Ovary (tissue), 7 donors: ENCODE measurements at regions not wholly inside any gene's neighbourhood (a gene's known extent, or its start where the extent isn't known, plus 50 kb on each side); places are given as distances from the start of the nearest gene placed in this dataset.

ENCODE experiments used
- DNase-seq, 5 donors: peaks; one replicate each; pipeline ENCODE4 v3.0.0-alpha.2; 2019 to 2020
- H3K27ac ChIP-seq, 2 donors: fragments of 200-600 bp; one replicate each; pipeline versions ENCODE4 v1.5.1 to v1.8.0; 2019 to 2022
- H3K27me3 ChIP-seq: fragments of 200-600 bp; one replicate; pipeline ENCODE4 v1.8.0; 2022
- H3K36me3 ChIP-seq: fragments of 200-600 bp; sonication (generic); one replicate; pipeline ENCODE4 v1.5.1; 2019
- H3K4me1 ChIP-seq: one replicate; pipeline ENCODE4 v1.8.1; 2013; ENCODE audit warnings: mild to moderate bottlenecking, moderate library complexity; ENCODE audit not compliant: insufficient read depth
- H3K4me3 ChIP-seq: fragments of 200-600 bp; sonication (generic); one replicate; pipeline ENCODE4 v1.5.1; 2017
- H3K9me3 ChIP-seq, 2 donors: fragments of 200-600 bp in 1 of 2; sonication (generic) in 1 of 2; one replicate each; pipeline versions ENCODE4 v1.5.1 to v1.8.1; 2013 to 2019; ENCODE audit warnings: mild to moderate bottlenecking in 1 of 2, moderate library complexity in 1 of 2
- CTCF ChIP-seq, 3 donors: fragments of 450-650 bp in 2 of 3; fragments of 200-600 bp in 1 of 3; IDR thresholded peaks; one replicate each; pipeline versions ENCODE4 v1.5.1 to v1.8.0; 2016 to 2022; ENCODE audit warnings: antibody characterized with exemption in 3 of 3, mild to moderate bottlenecking in 1 of 3
- EP300 ChIP-seq: sonication (generic); formaldehyde crosslinking; IDR thresholded peaks from one replicate; pipeline ENCODE4 v1.6.1; 2017; ENCODE audit warnings: antibody characterized with exemption
- POLR2A ChIP-seq: fragments of 450-650 bp; IDR thresholded peaks from one replicate; pipeline ENCODE4 v1.6.1; 2017; ENCODE audit warnings: antibody characterized with exemption, mild to moderate bottlenecking, moderate library complexity
- WGBS, 3 donors: extraction: QIAGEN DNeasy Blood & Tissue Kit in 1 of 3; methylation state at CpG; one replicate each; pipeline versions ENCODE4 v1.1.5 to v1.1.7; 2013 to 2017; 5-methylcytosine and 5-hydroxymethylcytosine counted together
- intact Hi-C, 4 donors: fragments of 100-400 bp; cut with DNase I; formaldehyde crosslinking; loops; one replicate each; pipeline versions ENCODE4 v1.11.0 to v1.15.1; 2022 to 2023
- donor health status: DM: no; HTN: no; CAD: no; lungs with moderate emphysema.
- donor health status: DM: no; HTN: no; CAD: no.
- donor health status: Bipolar disorder and iron deficiency.
- donor health status: DM: no; HTN: no; CAD: no.
- donor health status: DM: yes; HTN: yes; CAD: no.

- intact Hi-C loops, result no loop called here
- Histone ChIP-seq H3K27ac (no peak overlapping the region), H3K36me3 (no peaks in the 10 kb centered on the region), H3K9me3 (no peaks in the 10 kb centered on the region), H3K27me3 (no peaks in the 10 kb centered on the region), H3K4me1 (no peaks in the 10 kb centered on the region), H3K4me3 (no peak overlapping the region)
- TF ChIP-seq EP300, result no peak
- TF ChIP-seq POLR2A, result no peak
- TF ChIP-seq CTCF (IDR thresholded peaks at IDR 0.05), result no peak
- WGBS, 3 donors, result 92 to 97% (median 93%) methylated on average over 2 of the region's 2 CpGs
- no peak for DNase-seq
Observed at GRCh38 chr5:165722401-165722800, 2217.0 kb downstream of the MAT2B start.

GRCh38 chr5:165723931-165724330 lies 2218.5 kb downstream of the MAT2B start:
- TF ChIP-seq POLR2A, result no peak
- no peak for TF ChIP-seq CTCF (IDR thresholded peaks at IDR 0.05)
- H3K27me3 ChIP-seq, result no peaks in the 10 kb centered on the region
- no peaks in the 10 kb centered on the region for H3K9me3 ChIP-seq
- 86 to 88% (median 87%) methylated on average over 5 of the region's 5 CpGs for WGBS, 3 donors
- H3K4me1 ChIP-seq, result no peaks in the 10 kb centered on the region
- no peak for DNase-seq
- intact Hi-C loops, result no loop called here
- no peak overlapping the region for H3K4me3 ChIP-seq
- no peak overlapping the region for H3K27ac ChIP-seq
- no peaks in the 10 kb centered on the region for H3K36me3 ChIP-seq

GRCh38 chr5:165728425-165728824 lies 2223.0 kb downstream of the MAT2B start:
- H3K4me1 ChIP-seq, result no peaks in the 10 kb centered on the region
- intact Hi-C loops, result no loop called here
- H3K4me3 ChIP-seq, result no peak overlapping the region
- TF ChIP-seq EP300 (no peak), POLR2A (no peak), CTCF (IDR thresholded peaks at IDR 0.05) (no peak)
- H3K27ac ChIP-seq, result no peak overlapping the region
- no peak for DNase-seq
- no peaks in the 10 kb centered on the region for H3K36me3 ChIP-seq
- no peaks in the 10 kb centered on the region for H3K27me3 ChIP-seq
- no peaks in the 10 kb centered on the region for H3K9me3 ChIP-seq
- WGBS, 3 donors, result 81 to 89% (median 84%) methylated on average over 2 of the region's 2 CpGs

GRCh38 chr5:165735388-165735787 lies 2230.0 kb downstream of the MAT2B start:
- DNase-seq, result no peak
- no peaks in the 10 kb centered on the region for H3K27me3 ChIP-seq
- H3K27ac ChIP-seq, result no peak overlapping the region
- H3K4me1 ChIP-seq, result no peaks in the 10 kb centered on the region
- no peaks in the 10 kb centered on the region for H3K9me3 ChIP-seq
- no peak overlapping the region for H3K4me3 ChIP-seq
- H3K36me3 ChIP-seq, result no peaks in the 10 kb centered on the region
- intact Hi-C loops, result no loop called here
- WGBS, 3 donors, result 82 to 89% (median 86%) methylated on average over 1 of the region's 1 CpG
- TF ChIP-seq EP300 (no peak), POLR2A (no peak), CTCF (IDR thresholded peaks at IDR 0.05) (no peak)
